ENCODE measurements at regions not wholly inside any gene's neighbourhood (a gene's known extent, or its start where the extent isn't known, plus 50 kb on each side); places are given as distances from the start of the nearest gene placed in this dataset.

- peak; percentile 78 for DNase-seq
These were observed 62.1 kb upstream of the XCR1 start for GRCh38 chr3:46089237-46090011.

- peak; percentile 26 for DNase-seq
These were observed 60.6 kb upstream of the XCR1 start for GRCh38 chr3:46087871-46088270.

GRCh38 chr3:46086986-46087385 is 59.7 kb upstream of the XCR1 start:
- no peak for DNase-seq

GRCh38 chr3:46086083-46086437 is 58.8 kb upstream of the XCR1 start:
- no peak for DNase-seq

GRCh38 chr3:46085421-46086082 is 58.3 kb upstream of the XCR1 start:
- DNase-seq, result peak; percentile 40

GRCh38 chr3:46083956-46084355 is 56.7 kb upstream of the XCR1 start:
- DNase-seq, result no peak

GRCh38 chr3:46082849-46083248 is 55.6 kb upstream of the XCR1 start:
- no peak for DNase-seq

- DNase-seq, result no peak
These were observed 54.7 kb upstream of the XCR1 start for GRCh38 chr3:46082021-46082420.

GRCh38 chr3:46080969-46081345 is 53.7 kb upstream of the XCR1 start:
- no peak for DNase-seq

GRCh38 chr3:46080124-46080968 is 53.1 kb upstream of the XCR1 start:
- DNase-seq, result no peak

GRCh38 chr3:46078712-46079400 is 51.6 kb upstream of the XCR1 start:
- peak; percentile 73 for DNase-seq

Measured in NK-92 treated with Interleukin-12 subunit alpha and Interleukin-12 subunit beta, amount 100 ng/mL, for 24 hours (cell line).